ENCODE measurements at regions not wholly inside any gene's neighbourhood (a gene's known extent, or its start where the extent isn't known, plus 50 kb on each side); places are given as distances from the start of the nearest gene placed in this dataset.

GRCh38 chr13:95361686-95362085 is 60.4 kb upstream of the ABCC4 start:
- Histone ChIP-seq H2AFZ (ENCODE audit: low read depth, low read length) (0 out of 2 replicates have a peak overlapping the region, but pooled peaks have one; percentile 4), H3K36me3 (ENCODE audit: control insufficient read depth, insufficient read depth, low read length) (no peaks in the 10 kb centered on the region), H3K9me3 (replicated peaks; ENCODE audit: control insufficient read depth, insufficient read depth, low read depth, low read length) (no peaks in the 10 kb centered on the region), H3K79me2 (ENCODE audit: control insufficient read depth, insufficient read depth, low read length) (no peaks in the 10 kb centered on the region), H3K27me3 (ENCODE audit: control insufficient read depth in 2 of 2, insufficient read depth in 2 of 2, low read length in 2 of 2) (no peaks in the 10 kb centered on the region), H4K20me1 (replicated peaks; ENCODE audit: control insufficient read depth, insufficient read depth, low read length) (no peaks in the 10 kb centered on the region), H3K27ac (ENCODE audit: extremely low read depth, low read depth, low read length) (no peak overlapping the region), H3K4me2 (ENCODE audit: insufficient read depth, low read length) (no peak overlapping the region), H3K4me3 (no peak overlapping the region), H3K4me1 (replicated peaks in 1 of 2; ENCODE audit: control insufficient read depth in 2 of 2, insufficient read depth in 2 of 2, low read length in 2 of 2) (peaks cover 0 to 6% of the 10 kb centered on the region in 2 experiments; a peak in 3 of 5 replicates), H3K9ac (ENCODE audit: insufficient read depth in 1 of 2, low read depth in 2 of 2, low read length in 2 of 2) (no peak overlapping the region), H3K9me1 (ENCODE audit: control insufficient read depth, insufficient read depth, low read length) (no peaks in the 10 kb centered on the region)
- no peak for ATAC-seq
- in situ Hi-C loops (cut with MboI) = no loop called here
- no peak for FAIRE-seq
- BruUV-seq (replicated peaks) = no TSS peak
- whole genome bisulfite sequencing (ENCODE audit: insufficient coverage, low coverage, missing lambda C conversion rate) = 20% methylated on average over 3 of the region's 3 CpGs
- DNase-seq (ENCODE audit: extremely low read depth in 1 of 4, low spot score in 3 of 4) = no peak
- POLR2A ChIA-PET = no interaction called here
- intact Hi-C loops (cut with micrococcal nuclease) = no loop called here
- CTCF ChIA-PET (ENCODE audit: low intra/inter-chr PET ratio) = interaction anchor here (0.6 kb wide), 1 partner anchor 19 kb away, joined by 3 read pairs; no protein-coding TSS in a partner anchor
- TF ChIP-seq, protein P1, sequence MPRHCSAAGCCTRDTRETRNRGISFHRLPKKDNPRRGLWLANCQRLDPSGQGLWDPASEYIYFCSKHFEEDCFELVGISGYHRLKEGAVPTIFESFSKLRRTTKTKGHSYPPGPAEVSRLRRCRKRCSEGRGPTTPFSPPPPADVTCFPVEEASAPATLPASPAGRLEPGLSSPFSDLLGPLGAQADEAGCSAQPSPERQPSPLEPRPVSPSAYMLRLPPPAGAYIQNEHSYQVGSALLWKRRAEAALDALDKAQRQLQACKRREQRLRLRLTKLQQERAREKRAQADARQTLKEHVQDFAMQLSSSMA (CRISPR knock-in tag; IDR thresholded peaks at IDR 0.05) = no peak
- TF ChIP-seq ARID3B (CRISPR knock-in tag; IDR thresholded peaks at IDR 0.05; ENCODE audit: borderline replicate concordance) (no peak), ZBTB8A (IDR thresholded peaks at IDR 0.05; ENCODE audit: partially characterized antibody) (no peak), KAT7 (CRISPR knock-in tag; IDR thresholded peaks at IDR 0.05; ENCODE audit: borderline replicate concordance) (no peak), KDM4B (IDR thresholded peaks at IDR 0.05; ENCODE audit: borderline replicate concordance in 2 of 2, low read depth in 1 of 2) (no peak), MCM3 (IDR thresholded peaks at IDR 0.05) (no peak), ZNF3 (CRISPR knock-in tag; IDR thresholded peaks at IDR 0.05) (no peak), ZNF263 (CRISPR knock-in tag; IDR thresholded peaks at IDR 0.05; ENCODE audit: borderline replicate concordance) (no peak), CBX5 (IDR thresholded peaks at IDR 0.05; ENCODE audit: borderline replicate concordance, low read depth) (no peak), FOXJ3 (CRISPR knock-in tag; IDR thresholded peaks at IDR 0.05) (no peak), ZZZ3 (IDR thresholded peaks at IDR 0.05) (no peak), SETDB1 (IDR thresholded peaks at IDR 0.05; ENCODE audit: low read length) (no peak), CGGBP1 (CRISPR knock-in tag; IDR thresholded peaks at IDR 0.05) (no peak), SIX5 (IDR thresholded peaks at IDR 0.05; ENCODE audit: borderline replicate concordance in 1 of 2, insufficient read depth in 1 of 2, low read depth in 1 of 2, low read length in 2 of 2) (no peak)
- TF ChIP-seq, protein P2, sequence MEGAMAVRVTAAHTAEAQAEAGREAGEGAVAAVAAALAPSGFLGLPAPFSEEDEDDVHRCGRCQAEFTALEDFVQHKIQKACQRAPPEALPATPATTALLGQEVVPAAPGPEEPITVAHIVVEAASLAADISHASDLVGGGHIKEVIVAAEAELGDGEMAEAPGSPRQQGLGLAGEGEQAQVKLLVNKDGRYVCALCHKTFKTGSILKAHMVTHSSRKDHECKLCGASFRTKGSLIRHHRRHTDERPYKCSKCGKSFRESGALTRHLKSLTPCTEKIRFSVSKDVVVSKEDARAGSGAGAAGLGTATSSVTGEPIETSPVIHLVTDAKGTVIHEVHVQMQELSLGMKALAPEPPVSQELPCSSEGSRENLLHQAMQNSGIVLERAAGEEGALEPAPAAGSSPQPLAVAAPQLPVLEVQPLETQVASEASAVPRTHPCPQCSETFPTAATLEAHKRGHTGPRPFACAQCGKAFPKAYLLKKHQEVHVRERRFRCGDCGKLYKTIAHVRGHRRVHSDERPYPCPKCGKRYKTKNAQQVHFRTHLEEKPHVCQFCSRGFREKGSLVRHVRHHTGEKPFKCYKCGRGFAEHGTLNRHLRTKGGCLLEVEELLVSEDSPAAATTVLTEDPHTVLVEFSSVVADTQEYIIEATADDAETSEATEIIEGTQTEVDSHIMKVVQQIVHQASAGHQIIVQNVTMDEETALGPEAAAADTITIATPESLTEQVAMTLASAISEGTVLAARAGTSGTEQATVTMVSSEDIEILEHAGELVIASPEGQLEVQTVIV (CRISPR knock-in tag; IDR thresholded peaks at IDR 0.05; ENCODE audit: borderline replicate concordance) = no peak
- TF ChIP-seq, protein P3, sequence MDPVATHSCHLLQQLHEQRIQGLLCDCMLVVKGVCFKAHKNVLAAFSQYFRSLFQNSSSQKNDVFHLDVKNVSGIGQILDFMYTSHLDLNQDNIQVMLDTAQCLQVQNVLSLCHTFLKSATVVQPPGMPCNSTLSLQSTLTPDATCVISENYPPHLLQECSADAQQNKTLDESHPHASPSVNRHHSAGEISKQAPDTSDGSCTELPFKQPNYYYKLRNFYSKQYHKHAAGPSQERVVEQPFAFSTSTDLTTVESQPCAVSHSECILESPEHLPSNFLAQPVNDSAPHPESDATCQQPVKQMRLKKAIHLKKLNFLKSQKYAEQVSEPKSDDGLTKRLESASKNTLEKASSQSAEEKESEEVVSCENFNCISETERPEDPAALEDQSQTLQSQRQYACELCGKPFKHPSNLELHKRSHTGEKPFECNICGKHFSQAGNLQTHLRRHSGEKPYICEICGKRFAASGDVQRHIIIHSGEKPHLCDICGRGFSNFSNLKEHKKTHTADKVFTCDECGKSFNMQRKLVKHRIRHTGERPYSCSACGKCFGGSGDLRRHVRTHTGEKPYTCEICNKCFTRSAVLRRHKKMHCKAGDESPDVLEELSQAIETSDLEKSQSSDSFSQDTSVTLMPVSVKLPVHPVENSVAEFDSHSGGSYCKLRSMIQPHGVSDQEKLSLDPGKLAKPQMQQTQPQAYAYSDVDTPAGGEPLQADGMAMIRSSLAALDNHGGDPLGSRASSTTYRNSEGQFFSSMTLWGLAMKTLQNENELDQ (CRISPR knock-in tag; IDR thresholded peaks at IDR 0.05; ENCODE audit: borderline replicate concordance) = no peak
